Body of pancreas (tissue), 4 donors: ENCODE measurements at regions not wholly inside any gene's neighbourhood (a gene's known extent, or its start where the extent isn't known, plus 50 kb on each side); places are given as distances from the start of the nearest gene placed in this dataset.

Experiments
- ATAC-seq: fragments of 150-250 bp; one replicate; pipeline ENCODE4 v1.9.1; 2016
- DNase-seq, 4 donors: peaks; one replicate each; pipeline ENCODE4 v3.0.0-alpha.2; 2019
- H3K27ac ChIP-seq, 4 donors: fragments of 200-600 bp; sonication (generic); 1 replicate in 3 of 4; 2 replicates in 1 of 4; pipeline versions ENCODE4 v1.5.1 to v1.6.1; 2016 to 2019; ENCODE audit warnings: mild to moderate bottlenecking in 1 of 4, mixed read lengths in 1 of 4, moderate library complexity in 1 of 4
- H3K27me3 ChIP-seq, 2 donors: fragments of 200-600 bp; sonication (generic); one replicate each; pipeline ENCODE4 v1.6.0; 2016; ENCODE audit warnings: mild to moderate bottlenecking in 1 of 2
- H3K36me3 ChIP-seq, 2 donors: fragments of 200-600 bp; sonication (generic); replicated peaks in 1 of 2; 2 replicates each; pipeline ENCODE4 v1.5.1; 2016; ENCODE audit warnings: low read depth in 2 of 2; ENCODE audit not compliant: insufficient read depth in 1 of 2
- H3K4me1 ChIP-seq: fragments of 200-600 bp; sonication (generic); one replicate; pipeline ENCODE4 v1.6.0; 2016
- H3K4me3 ChIP-seq, 2 donors: fragments of 200-600 bp; sonication (generic); 1 replicate in 1 of 2; 2 replicates in 1 of 2; pipeline ENCODE4 v1.5.1; 2016 to 2019
- H3K9me3 ChIP-seq, 3 donors: fragments of 200-600 bp; sonication (generic); 1 replicate in 2 of 3; 2 replicates in 1 of 3; pipeline ENCODE4 v1.5.1; 2016
- POLR2A ChIP-seq, 3 donors: fragments of 450-650 bp; IDR thresholded peaks; one replicate each; pipeline ENCODE4 v1.6.1; 2016; ENCODE audit warnings: antibody characterized with exemption in 3 of 3, mild to moderate bottlenecking in 2 of 3
- WGBS, 2 donors: methylation state at CpG; one replicate each; pipeline ENCODE4 v1.1.5; 2017; 5-methylcytosine and 5-hydroxymethylcytosine counted together
- intact Hi-C: fragments of 100-400 bp; cut with DNase I; formaldehyde crosslinking; loops from one replicate; pipeline ENCODE4 v1.15.1; 2023
- TF ChIP-seq, protein P1 (sequence below), 7 experiments: fragments of 450-650 bp in 4 of 7; fragments of 200-600 bp in 3 of 7; sonication (generic) in 3 of 7; IDR thresholded peaks; one replicate each; pipeline ENCODE4 v1.5.1; 2016 to 2019; ENCODE audit warnings: antibody characterized with exemption in 7 of 7

- Histone ChIP-seq H3K36me3 (no peaks in the 10 kb centered on the region), H3K4me1 (no peaks in the 10 kb centered on the region), H3K9me3 (no peaks in the 10 kb centered on the region), H3K27ac (no peak overlapping the region), H3K27me3 (no peaks in the 10 kb centered on the region), H3K4me3 (no peak overlapping the region)
- DNase-seq (no peak), ATAC-seq (no peak)
- WGBS, 2 donors, result 21 to 46% methylated on average over 1 of the region's 1 CpG
- no peak for TF ChIP-seq POLR2A (IDR thresholded peaks at IDR 0.05)
- TF ChIP-seq, protein P1, sequence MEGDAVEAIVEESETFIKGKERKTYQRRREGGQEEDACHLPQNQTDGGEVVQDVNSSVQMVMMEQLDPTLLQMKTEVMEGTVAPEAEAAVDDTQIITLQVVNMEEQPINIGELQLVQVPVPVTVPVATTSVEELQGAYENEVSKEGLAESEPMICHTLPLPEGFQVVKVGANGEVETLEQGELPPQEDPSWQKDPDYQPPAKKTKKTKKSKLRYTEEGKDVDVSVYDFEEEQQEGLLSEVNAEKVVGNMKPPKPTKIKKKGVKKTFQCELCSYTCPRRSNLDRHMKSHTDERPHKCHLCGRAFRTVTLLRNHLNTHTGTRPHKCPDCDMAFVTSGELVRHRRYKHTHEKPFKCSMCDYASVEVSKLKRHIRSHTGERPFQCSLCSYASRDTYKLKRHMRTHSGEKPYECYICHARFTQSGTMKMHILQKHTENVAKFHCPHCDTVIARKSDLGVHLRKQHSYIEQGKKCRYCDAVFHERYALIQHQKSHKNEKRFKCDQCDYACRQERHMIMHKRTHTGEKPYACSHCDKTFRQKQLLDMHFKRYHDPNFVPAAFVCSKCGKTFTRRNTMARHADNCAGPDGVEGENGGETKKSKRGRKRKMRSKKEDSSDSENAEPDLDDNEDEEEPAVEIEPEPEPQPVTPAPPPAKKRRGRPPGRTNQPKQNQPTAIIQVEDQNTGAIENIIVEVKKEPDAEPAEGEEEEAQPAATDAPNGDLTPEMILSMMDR (IDR thresholded peaks at IDR 0.05), result no peak
- intact Hi-C loops, result no loop called here
These were observed 489.2 kb upstream of the CNTN4 start for GRCh38 chr3:1609416-1609815.

DNA sequence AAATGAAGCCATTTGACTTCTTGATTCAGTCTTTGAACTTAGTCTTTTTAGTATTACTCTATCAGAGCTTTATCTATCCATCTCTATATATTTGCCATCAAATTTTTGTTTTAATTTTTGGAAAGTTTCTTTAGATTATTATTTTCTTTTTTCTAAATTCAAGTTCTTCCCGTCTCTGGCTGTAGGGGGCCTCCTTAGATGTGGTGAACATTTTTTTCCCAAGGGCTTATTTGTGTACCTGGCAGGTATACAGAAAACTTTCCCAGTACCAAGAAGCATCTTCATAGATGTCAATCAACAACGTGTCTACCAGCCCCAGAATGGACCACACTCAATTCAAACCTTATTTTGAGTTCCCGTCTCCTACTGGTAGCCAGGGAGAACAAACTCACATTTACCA is 486.8 kb upstream of the CNTN4 start:
- no peak for TF ChIP-seq POLR2A (IDR thresholded peaks at IDR 0.05)
- TF ChIP-seq, protein P1 (IDR thresholded peaks at IDR 0.05), result no peak
- Histone ChIP-seq H3K36me3 (no peaks in the 10 kb centered on the region), H3K27me3 (no peaks in the 10 kb centered on the region), H3K9me3 (no peaks in the 10 kb centered on the region), H3K27ac (no peak overlapping the region), H3K4me1 (no peaks in the 10 kb centered on the region), H3K4me3 (no peak overlapping the region)
- WGBS, 2 donors, result 42 to 46% methylated on average over 3 of the region's 3 CpGs
- ATAC-seq (no peak), DNase-seq (no peak)
- intact Hi-C loops, result no loop called here

DNA sequence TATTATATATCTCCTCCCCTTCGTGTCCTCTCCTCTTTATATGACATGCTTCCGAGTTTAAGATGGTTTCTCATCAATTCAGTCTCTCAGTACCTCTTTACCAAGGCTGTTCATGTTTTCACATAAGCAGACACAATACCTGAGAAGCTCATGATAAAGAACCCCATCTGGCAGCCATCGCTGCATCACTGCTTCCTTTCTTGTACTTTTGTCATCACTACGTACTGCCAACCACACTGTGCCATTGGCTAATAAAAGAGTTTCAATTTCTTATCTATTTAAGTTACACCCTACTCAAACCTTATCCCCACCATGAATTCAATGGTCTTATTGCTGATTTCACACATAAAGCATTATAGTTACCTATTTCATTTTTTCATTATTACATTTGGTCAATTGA is 484.7 kb upstream of the CNTN4 start:
- Histone ChIP-seq H3K36me3 (no peaks in the 10 kb centered on the region), H3K4me3 (no peak overlapping the region), H3K9me3 (no peaks in the 10 kb centered on the region), H3K27ac (no peak overlapping the region), H3K4me1 (no peaks in the 10 kb centered on the region), H3K27me3 (no peaks in the 10 kb centered on the region)
- no peak for TF ChIP-seq POLR2A (IDR thresholded peaks at IDR 0.05)
- TF ChIP-seq, protein P1 (IDR thresholded peaks at IDR 0.05), result no peak
- DNase-seq (no peak), ATAC-seq (no peak)
- intact Hi-C loops, result no loop called here
- 53 to 60% methylated on average over 4 of the region's 4 CpGs for WGBS, 2 donors

DNA sequence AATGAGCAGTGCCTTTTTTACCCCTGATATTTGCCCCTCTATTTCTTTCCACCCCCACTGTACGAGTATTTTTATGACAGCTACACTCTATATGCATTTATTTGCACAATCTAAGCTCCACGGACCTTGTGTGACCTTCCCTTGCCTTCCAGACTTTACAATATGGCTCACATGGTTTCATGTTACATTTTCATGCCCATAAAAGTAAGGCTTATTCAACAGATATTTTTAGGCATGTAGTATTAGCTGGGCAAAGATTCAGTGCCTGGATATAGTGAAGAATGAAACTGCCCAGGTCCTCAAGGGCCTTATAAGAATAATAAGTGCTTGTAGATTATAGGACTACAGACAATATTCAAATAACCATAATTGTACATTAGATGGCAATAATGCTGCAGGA is 481.9 kb upstream of the CNTN4 start:
- no peak overlapping the region for H3K27ac ChIP-seq
- H3K9me3 ChIP-seq, result no peaks in the 10 kb centered on the region
- H3K36me3 ChIP-seq, result no peaks in the 10 kb centered on the region
- no peak for DNase-seq
- 13 to 16% methylated on average over 2 of the region's 2 CpGs for WGBS, 2 donors
- H3K27me3 ChIP-seq, result no peaks in the 10 kb centered on the region
- TF ChIP-seq, protein P1 (IDR thresholded peaks at IDR 0.05), result no peak
- no peak for TF ChIP-seq POLR2A (IDR thresholded peaks at IDR 0.05)
- no peaks in the 10 kb centered on the region for H3K4me1 ChIP-seq
- ATAC-seq, result no peak
- intact Hi-C loops, result no loop called here
- no peak overlapping the region for H3K4me3 ChIP-seq

GRCh38 chr3:1623896-1624295 is 474.8 kb upstream of the CNTN4 start:
- WGBS, 2 donors, result 33 to 39% methylated on average over 2 of the region's 2 CpGs
- Histone ChIP-seq H3K4me3 (no peak overlapping the region), H3K27ac (no peak overlapping the region), H3K9me3 (no peaks in the 10 kb centered on the region), H3K4me1 (no peaks in the 10 kb centered on the region), H3K27me3 (no peaks in the 10 kb centered on the region), H3K36me3 (no peaks in the 10 kb centered on the region)
- TF ChIP-seq, protein P1 (IDR thresholded peaks at IDR 0.05), result no peak
- no peak for TF ChIP-seq POLR2A (IDR thresholded peaks at IDR 0.05)
- DNase-seq (no peak), ATAC-seq (no peak)
- intact Hi-C loops, result no loop called here
